Fibroblast of villous mesenchyme (primary cell): ENCODE measurements at regions not wholly inside any gene's neighbourhood (a gene's known extent, or its start where the extent isn't known, plus 50 kb on each side); places are given as distances from the start of the nearest gene placed in this dataset.

ENCODE experiments used
- DNase-seq: peaks from one replicate; pipeline ENCODE4 v3.0.0-alpha.2; 2010; ENCODE audit warnings: low read depth
- H3K4me3 ChIP-seq: 2 replicates; pipeline ENCODE4 v1.5.1; 2011; ENCODE audit warnings: low read depth, mild to moderate bottlenecking, low read length
- CTCF ChIP-seq: IDR thresholded peaks from 2 replicates; pipeline ENCODE4 v1.5.1; 2012; ENCODE audit warnings: low read depth, mild to moderate bottlenecking, low read length; ENCODE audit not compliant: insufficient read depth

- no peak for TF ChIP-seq CTCF
- no peak for DNase-seq
- no peak overlapping the region for H3K4me3 ChIP-seq
These were observed 94.6 kb upstream of the UST start for GRCh38 chr6:148652205-148652604.

GRCh38 chr6:148653138-148653776 lies 93.6 kb upstream of the UST start:
- no peak for TF ChIP-seq CTCF
- H3K4me3 ChIP-seq = no peak overlapping the region
- no peak for DNase-seq

- no peak for TF ChIP-seq CTCF
- peak; percentile 85 for DNase-seq
- no peak overlapping the region for H3K4me3 ChIP-seq
These were observed 89.8 kb upstream of the UST start for GRCh38 chr6:148657048-148657447.

GRCh38 chr6:148658681-148659430 lies 88.0 kb upstream of the UST start:
- TF ChIP-seq CTCF = no peak
- DNase-seq = peak; percentile 23
- no peak overlapping the region for H3K4me3 ChIP-seq

GRCh38 chr6:148667395-148667794 lies 79.4 kb upstream of the UST start:
- no peak for DNase-seq
- TF ChIP-seq CTCF = no peak
- no peak overlapping the region for H3K4me3 ChIP-seq

- DNase-seq = no peak
- H3K4me3 ChIP-seq = no peak overlapping the region
- no peak for TF ChIP-seq CTCF
These were observed 75.7 kb upstream of the UST start for GRCh38 chr6:148671085-148671484.
